ENCODE measurements at regions not wholly inside any gene's neighbourhood (a gene's known extent, or its start where the extent isn't known, plus 50 kb on each side); places are given as distances from the start of the nearest gene placed in this dataset.

DNA sequence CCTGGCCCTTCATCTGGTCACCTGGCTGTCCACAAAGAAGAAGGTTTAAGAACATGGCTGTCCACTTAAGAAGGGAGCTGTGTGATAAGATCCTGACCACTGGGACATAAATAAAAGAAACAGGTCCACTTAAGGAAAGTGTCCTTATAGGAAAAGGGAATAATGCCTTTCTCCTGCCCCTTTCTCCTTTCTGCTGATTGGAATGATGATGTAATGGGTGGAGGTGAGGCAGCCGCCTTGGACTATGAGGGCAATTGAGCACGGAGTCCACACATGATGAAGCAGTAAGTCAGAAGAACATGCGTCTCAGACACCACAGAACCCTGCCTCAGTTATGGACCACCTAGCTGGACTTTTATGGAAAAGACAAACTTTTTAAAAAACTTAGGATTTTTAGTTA, 401.1 kb downstream of the SHANK2 start:
- TF ChIP-seq CTCF (IDR thresholded peaks at IDR 0.05): no peak
- TF ChIP-seq ZFX (IDR thresholded peaks at IDR 0.05; ENCODE audit: borderline replicate concordance): no peak
